Activated CD8-positive, alpha-beta memory T cell treated with anti-CD3 and anti-CD28 coated beads for 36 hours (primary cell): ENCODE measurements at regions not wholly inside any gene's neighbourhood (a gene's known extent, or its start where the extent isn't known, plus 50 kb on each side); places are given as distances from the start of the nearest gene placed in this dataset.
"Not testable (repeated sequence)": the region's sequence is repeated elsewhere in the genome, so short reads cannot be mapped to it uniquely, and the experiment has no call there.

Experiments used
- CTCF ChIA-PET: fragments of 350-600 bp; sonication (Branson Sonifier 250); formaldehyde crosslinking; loops from one replicate; lab custom pipeline; 2021; ENCODE audit warnings: antibody characterized with exemption; lab: Charles Lee
- POLR2A ChIA-PET: fragments of 350-600 bp; sonication (Branson Sonifier 250); formaldehyde crosslinking; loops from one replicate; lab custom pipeline; 2021; ENCODE audit warnings: antibody characterized with exemption; lab: Charles Lee

- ChIA-PET CTCF (no interaction called here), POLR2A (interaction anchor here (0.7 kb wide), 1 partner anchor 136 kb away, joined by 6 read pairs; no protein-coding TSS in a partner anchor)
These were observed 97.5 kb downstream of the SH3YL1 start for GRCh38 chr2:166381-166780.

- POLR2A ChIA-PET = no interaction called here
- CTCF ChIA-PET = no interaction called here
These were observed 98.3 kb downstream of the SH3YL1 start for GRCh38 chr2:165530-165929.

GRCh38 chr2:162473-163382 is 101.1 kb downstream of the SH3YL1 start:
- CTCF ChIA-PET = no interaction called here
- POLR2A ChIA-PET = no interaction called here

- POLR2A ChIA-PET = no interaction called here
- CTCF ChIA-PET = no interaction called here
These were observed 102.1 kb downstream of the SH3YL1 start for GRCh38 chr2:161729-162128.

GRCh38 chr2:151553-152334 is 105.4 kb upstream of the FAM110C start:
- POLR2A ChIA-PET = no interaction called here

GRCh38 chr2:145407-145806 is 99.1 kb upstream of the FAM110C start:
- CTCF ChIA-PET = no interaction called here
- POLR2A ChIA-PET = no interaction called here

More at GRCh38 chr2:151553-152334, 105.4 kb upstream of the FAM110C start:
- CTCF ChIA-PET = no interaction called here

- POLR2A ChIA-PET = no interaction called here
- CTCF ChIA-PET = no interaction called here
These were observed 95.3 kb upstream of the FAM110C start for GRCh38 chr2:141611-142010.

GRCh38 chr2:136666-137065 is 90.4 kb upstream of the FAM110C start:
- ChIA-PET CTCF (no interaction called here), POLR2A (no interaction called here)

- ChIA-PET CTCF (no interaction called here), POLR2A (no interaction called here)
These were observed 87.6 kb upstream of the FAM110C start for GRCh38 chr2:133675-134593.

- CTCF ChIA-PET, POLR2A ChIA-PET: not testable (repeated sequence)
These were observed 80.5 kb upstream of the FAM110C start for GRCh38 chr2:126769-127168.

- CTCF ChIA-PET = no interaction called here
- POLR2A ChIA-PET = no interaction called here
These were observed 78.1 kb upstream of the FAM110C start for GRCh38 chr2:124241-124880.

GRCh38 chr2:116953-117352 is 70.6 kb upstream of the FAM110C start:
- ChIA-PET POLR2A (no interaction called here), CTCF (no interaction called here)

GRCh38 chr2:115303-115702 is 69.0 kb upstream of the FAM110C start:
- POLR2A ChIA-PET = no interaction called here

GRCh38 chr2:114616-115015 is 68.3 kb upstream of the FAM110C start:
- CTCF ChIA-PET = no interaction called here
- POLR2A ChIA-PET = no interaction called here

More at GRCh38 chr2:115303-115702, 69.0 kb upstream of the FAM110C start:
- CTCF ChIA-PET = no interaction called here

- ChIA-PET CTCF (no interaction called here), POLR2A (no interaction called here)
These were observed 63.7 kb upstream of the FAM110C start for GRCh38 chr2:109998-110397.

GRCh38 chr2:108920-109809 is 62.9 kb upstream of the FAM110C start:
- CTCF ChIA-PET = no interaction called here
- POLR2A ChIA-PET = no interaction called here

GRCh38 chr2:101016-101415 is 54.7 kb upstream of the FAM110C start:
- CTCF ChIA-PET = interaction anchor here (0.7 kb wide), 1 partner anchor 557 kb away, joined by 3 read pairs; no protein-coding TSS in a partner anchor

More at GRCh38 chr2:101016-101415, 54.7 kb upstream of the FAM110C start:
- POLR2A ChIA-PET = no interaction called here
